GM23338 (cell line): ENCODE measurements at regions not wholly inside any gene's neighbourhood (a gene's known extent, or its start where the extent isn't known, plus 50 kb on each side); places are given as distances from the start of the nearest gene placed in this dataset.

Source experiments
- ATAC-seq: fragments of 200-7000 bp; cut with Tn5 transposase; 3 replicates; pipeline ENCODE4 v1.9.1; 2020
- DNase-seq: peaks from one replicate; pipeline ENCODE4 v3.0.0-alpha.2; 2015; ENCODE audit warnings: low spot score
- H2AFZ ChIP-seq: fragments of 200-600 bp; sonication (generic); 2 replicates; pipeline ENCODE4 v1.8.0; 2016; ENCODE audit warnings: antibody characterized with exemption, mild to moderate bottlenecking, moderate library complexity
- H3F3A ChIP-seq: fragments of 200-600 bp; sonication (generic); replicated peaks from 2 replicates; pipeline ENCODE4 v1.8.0; 2017; ENCODE audit warnings: antibody characterized with exemption, mixed run types, low read depth
- H3K27ac ChIP-seq: fragments of 200-600 bp; sonication (generic); 2 replicates; pipeline ENCODE4 v1.6.1; 2016; ENCODE audit warnings: low read depth
- H3K27me3 ChIP-seq: fragments of 200-600 bp; sonication (generic); 2 replicates; pipeline ENCODE4 v1.8.0; 2016; ENCODE audit warnings: mild to moderate bottlenecking, mixed run types, moderate library complexity; ENCODE audit not compliant: insufficient read depth
- H3K36me3 ChIP-seq: fragments of 200-600 bp; sonication (generic); 2 replicates; pipeline ENCODE4 v1.8.0; 2016; ENCODE audit warnings: mild to moderate bottlenecking; ENCODE audit not compliant: insufficient read depth
- H3K4me1 ChIP-seq: fragments of 200-600 bp; sonication (generic); 2 replicates; pipeline ENCODE4 v1.8.0; 2016; ENCODE audit warnings: mild to moderate bottlenecking, moderate library complexity; ENCODE audit not compliant: insufficient read depth
- H3K4me2 ChIP-seq: fragments of 200-600 bp; sonication (generic); 2 replicates; pipeline ENCODE4 v1.7.1; 2017; ENCODE audit warnings: mixed run types
- H3K4me3 ChIP-seq: fragments of 200-600 bp; sonication (generic); 2 replicates; pipeline ENCODE4 v1.6.1; 2016; ENCODE audit warnings: mixed run types
- H3K79me2 ChIP-seq: fragments of 200-600 bp; sonication (generic); replicated peaks from 2 replicates; pipeline ENCODE4 v1.8.0; 2017; ENCODE audit warnings: mild to moderate bottlenecking; ENCODE audit not compliant: insufficient read depth
- H3K9me2 ChIP-seq: fragments of 200-600 bp; sonication (generic); 2 replicates; pipeline ENCODE4 v1.8.0; 2017; ENCODE audit not compliant: insufficient read depth
- H4K20me1 ChIP-seq: fragments of 200-600 bp; sonication (generic); replicated peaks from 2 replicates; pipeline ENCODE4 v1.8.0; 2017; ENCODE audit warnings: mild to moderate bottlenecking; ENCODE audit not compliant: insufficient read depth
- H3K27ac Mint-ChIP-seq: 2 replicates; pipeline ENCODE4 v1.8.0; 2020; ENCODE audit warnings: inconsistent platforms, mild to moderate bottlenecking, moderate library complexity, mixed read lengths
- H3K27me3 Mint-ChIP-seq: 3 replicates; pipeline ENCODE4 v1.8.0; 2022; ENCODE audit warnings: low read depth, mild to moderate bottlenecking, moderate library complexity, mixed read lengths, inconsistent platforms; ENCODE audit not compliant: insufficient read depth, poor library complexity
- H3K36me3 Mint-ChIP-seq: 3 replicates; pipeline ENCODE4 v1.8.0; 2021; ENCODE audit warnings: low read depth, mild to moderate bottlenecking, inconsistent platforms, moderate library complexity, mixed read lengths
- H3K4me1 Mint-ChIP-seq: 3 replicates; pipeline ENCODE4 v1.8.0; 2020; ENCODE audit warnings: mild to moderate bottlenecking, inconsistent platforms, mixed read lengths
- H3K4me3 Mint-ChIP-seq: 3 replicates; pipeline ENCODE4 v1.8.0; 2021; ENCODE audit warnings: moderate library complexity, mild to moderate bottlenecking, inconsistent platforms, mixed read lengths
- H3K9me3 Mint-ChIP-seq: 3 replicates; pipeline ENCODE4 v1.8.0; 2020; ENCODE audit warnings: moderate library complexity, mild to moderate bottlenecking, inconsistent platforms, mixed read lengths
- CREB1 ChIP-seq: fragments of 250-450 bp; sonication (Bioruptor Pico); IDR thresholded peaks from 2 replicates; pipeline ENCODE4 v1.5.0; 2020; ENCODE audit warnings: low read depth, mild to moderate bottlenecking, moderate library complexity
- CTCF ChIP-seq, 2 experiments: fragments of 200-600 bp in 1 of 2; sonication (generic) in 1 of 2; conservative IDR thresholded peaks; 2 replicates each; pipeline versions ENCODE4 v1.5.1 to v1.6.1; 2016 to 2017; ENCODE audit warnings: antibody characterized with exemption in 2 of 2, low read depth in 2 of 2, mild to moderate bottlenecking in 2 of 2, moderate library complexity in 1 of 2
- ETS1 ChIP-seq: IDR thresholded peaks from 2 replicates; pipeline ENCODE4 v1.6.1; 2016; ENCODE audit warnings: antibody characterized with exemption
- EZH2 ChIP-seq: fragments of 200-600 bp; sonication (generic); IDR thresholded peaks from one replicate; pipeline ENCODE4 v1.8.0; 2017; ENCODE audit warnings: antibody characterized with exemption, mild to moderate bottlenecking, low read depth; ENCODE audit not compliant: unreplicated experiment
- JUNB ChIP-seq: IDR thresholded peaks from one replicate; pipeline ENCODE4 v1.6.1; 2016; ENCODE audit warnings: antibody characterized with exemption; ENCODE audit not compliant: unreplicated experiment
- POLR2AphosphoS5 ChIP-seq: IDR thresholded peaks from 2 replicates; pipeline ENCODE4 v1.6.1; 2016; ENCODE audit warnings: antibody characterized with exemption, low read depth
- REST ChIP-seq: IDR thresholded peaks from one replicate; pipeline ENCODE4 v1.6.1; 2018; ENCODE audit warnings: antibody characterized with exemption; ENCODE audit not compliant: unreplicated experiment
- STAT1 ChIP-seq: IDR thresholded peaks from one replicate; pipeline ENCODE4 v1.6.1; 2016; ENCODE audit warnings: antibody characterized with exemption; ENCODE audit not compliant: unreplicated experiment
- ZNF331 ChIP-seq: fragments of 250-450 bp; sonication (Bioruptor Pico); IDR thresholded peaks from 2 replicates; pipeline ENCODE4 v1.5.0; 2020; ENCODE audit warnings: low read depth, mild to moderate bottlenecking, moderate library complexity
- TF ChIP-seq, protein P1 (sequence below): fragments of 250-450 bp; sonication (Bioruptor Pico); IDR thresholded peaks from 2 replicates; pipeline ENCODE4 v1.5.0; 2020; ENCODE audit warnings: mild to moderate bottlenecking, moderate library complexity

DNA sequence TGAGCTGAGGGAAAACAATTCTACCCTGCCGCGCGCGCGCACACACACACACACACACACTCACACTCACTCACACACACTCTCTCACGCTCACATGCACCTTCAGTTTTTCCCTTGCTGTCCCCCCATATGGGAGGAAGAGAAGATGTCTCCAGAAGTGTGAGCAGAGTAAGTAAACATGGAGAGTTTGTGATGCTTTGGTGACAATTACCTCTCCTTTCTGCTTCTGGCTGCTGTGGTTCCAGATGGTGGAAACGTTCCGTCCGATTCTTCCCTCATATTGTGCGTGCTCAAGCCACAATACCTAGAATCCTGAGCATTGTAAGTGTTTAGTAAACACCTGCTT, 86.7 kb downstream of the LINC00237 start:
- H3K9me3 Mint-ChIP-seq = no peaks in the 10 kb centered on the region
- Histone ChIP-seq H3K79me2 (no peaks in the 10 kb centered on the region), H3K4me3 (no peak overlapping the region), H4K20me1 (no peaks in the 10 kb centered on the region), H3F3A (no peaks in the 10 kb centered on the region), H3K4me2 (no peak overlapping the region), H3K4me1 (peaks cover 39% of the 10 kb centered on the region), H3K36me3 (no peaks in the 10 kb centered on the region), H3K27ac (no peak overlapping the region), H3K27me3 (no peaks in the 10 kb centered on the region), H3K9me2 (peaks cover 23% of the 10 kb centered on the region), H2AFZ (peak overlapping the region; percentile 91)
- H3K4me3 Mint-ChIP-seq = no peak overlapping the region
- H3K27me3 Mint-ChIP-seq = peaks cover 4% of the 10 kb centered on the region
- ATAC-seq (no peak), DNase-seq (no peak)
- no peaks in the 10 kb centered on the region for H3K36me3 Mint-ChIP-seq
- H3K27ac Mint-ChIP-seq = no peak overlapping the region
- TF ChIP-seq POLR2AphosphoS5 (no peak), JUNB (no peak), STAT1 (no peak)
- peaks cover 38% of the 10 kb centered on the region for H3K4me1 Mint-ChIP-seq

DNA sequence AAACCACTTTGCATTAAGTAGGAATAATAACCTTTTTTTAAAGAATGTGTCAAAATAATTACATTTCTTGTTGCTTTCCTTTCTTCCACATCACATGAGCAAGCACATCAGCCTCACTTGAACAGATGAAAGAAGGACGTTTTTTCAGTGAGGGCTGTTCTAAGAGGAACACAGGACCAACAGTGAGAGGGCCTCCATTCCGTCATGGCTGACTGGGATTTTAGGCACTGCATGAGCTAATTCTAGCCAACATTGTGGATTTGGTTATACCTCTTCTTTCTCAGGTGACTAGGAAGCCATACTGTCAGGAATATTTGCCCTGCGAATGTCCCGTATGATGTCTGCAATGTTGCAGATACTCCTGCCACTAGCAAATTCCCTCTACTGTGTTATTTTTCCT, 87.6 kb downstream of the LINC00237 start:
- Mint-ChIP-seq H3K27me3 (peaks cover 4% of the 10 kb centered on the region), H3K27ac (no peak overlapping the region), H3K4me1 (peaks cover 38% of the 10 kb centered on the region), H3K4me3 (no peak overlapping the region), H3K36me3 (no peaks in the 10 kb centered on the region), H3K9me3 (no peaks in the 10 kb centered on the region)
- Histone ChIP-seq H3K36me3 (no peaks in the 10 kb centered on the region), H3K9me2 (peaks cover 23% of the 10 kb centered on the region), H3K79me2 (no peaks in the 10 kb centered on the region), H3K27me3 (no peaks in the 10 kb centered on the region), H3F3A (no peaks in the 10 kb centered on the region), H3K4me2 (no peak overlapping the region), H3K4me1 (peaks cover 39% of the 10 kb centered on the region), H3K4me3 (no peak overlapping the region), H2AFZ (no peak overlapping the region), H4K20me1 (no peaks in the 10 kb centered on the region), H3K27ac (no peak overlapping the region)
- no peak for ATAC-seq
- DNase-seq = no peak
- TF ChIP-seq CREB1 (CRISPR knock-in tag) (no peak), ETS1 (no peak), STAT1 (no peak), CTCF (conservative IDR thresholded peaks at IDR 0.05; ENCODE audit: low read depth in 2 of 2) (no peak), EZH2 (no peak), POLR2AphosphoS5 (no peak), ZNF331 (CRISPR knock-in tag) (no peak), REST (no peak)
- TF ChIP-seq, protein P1, sequence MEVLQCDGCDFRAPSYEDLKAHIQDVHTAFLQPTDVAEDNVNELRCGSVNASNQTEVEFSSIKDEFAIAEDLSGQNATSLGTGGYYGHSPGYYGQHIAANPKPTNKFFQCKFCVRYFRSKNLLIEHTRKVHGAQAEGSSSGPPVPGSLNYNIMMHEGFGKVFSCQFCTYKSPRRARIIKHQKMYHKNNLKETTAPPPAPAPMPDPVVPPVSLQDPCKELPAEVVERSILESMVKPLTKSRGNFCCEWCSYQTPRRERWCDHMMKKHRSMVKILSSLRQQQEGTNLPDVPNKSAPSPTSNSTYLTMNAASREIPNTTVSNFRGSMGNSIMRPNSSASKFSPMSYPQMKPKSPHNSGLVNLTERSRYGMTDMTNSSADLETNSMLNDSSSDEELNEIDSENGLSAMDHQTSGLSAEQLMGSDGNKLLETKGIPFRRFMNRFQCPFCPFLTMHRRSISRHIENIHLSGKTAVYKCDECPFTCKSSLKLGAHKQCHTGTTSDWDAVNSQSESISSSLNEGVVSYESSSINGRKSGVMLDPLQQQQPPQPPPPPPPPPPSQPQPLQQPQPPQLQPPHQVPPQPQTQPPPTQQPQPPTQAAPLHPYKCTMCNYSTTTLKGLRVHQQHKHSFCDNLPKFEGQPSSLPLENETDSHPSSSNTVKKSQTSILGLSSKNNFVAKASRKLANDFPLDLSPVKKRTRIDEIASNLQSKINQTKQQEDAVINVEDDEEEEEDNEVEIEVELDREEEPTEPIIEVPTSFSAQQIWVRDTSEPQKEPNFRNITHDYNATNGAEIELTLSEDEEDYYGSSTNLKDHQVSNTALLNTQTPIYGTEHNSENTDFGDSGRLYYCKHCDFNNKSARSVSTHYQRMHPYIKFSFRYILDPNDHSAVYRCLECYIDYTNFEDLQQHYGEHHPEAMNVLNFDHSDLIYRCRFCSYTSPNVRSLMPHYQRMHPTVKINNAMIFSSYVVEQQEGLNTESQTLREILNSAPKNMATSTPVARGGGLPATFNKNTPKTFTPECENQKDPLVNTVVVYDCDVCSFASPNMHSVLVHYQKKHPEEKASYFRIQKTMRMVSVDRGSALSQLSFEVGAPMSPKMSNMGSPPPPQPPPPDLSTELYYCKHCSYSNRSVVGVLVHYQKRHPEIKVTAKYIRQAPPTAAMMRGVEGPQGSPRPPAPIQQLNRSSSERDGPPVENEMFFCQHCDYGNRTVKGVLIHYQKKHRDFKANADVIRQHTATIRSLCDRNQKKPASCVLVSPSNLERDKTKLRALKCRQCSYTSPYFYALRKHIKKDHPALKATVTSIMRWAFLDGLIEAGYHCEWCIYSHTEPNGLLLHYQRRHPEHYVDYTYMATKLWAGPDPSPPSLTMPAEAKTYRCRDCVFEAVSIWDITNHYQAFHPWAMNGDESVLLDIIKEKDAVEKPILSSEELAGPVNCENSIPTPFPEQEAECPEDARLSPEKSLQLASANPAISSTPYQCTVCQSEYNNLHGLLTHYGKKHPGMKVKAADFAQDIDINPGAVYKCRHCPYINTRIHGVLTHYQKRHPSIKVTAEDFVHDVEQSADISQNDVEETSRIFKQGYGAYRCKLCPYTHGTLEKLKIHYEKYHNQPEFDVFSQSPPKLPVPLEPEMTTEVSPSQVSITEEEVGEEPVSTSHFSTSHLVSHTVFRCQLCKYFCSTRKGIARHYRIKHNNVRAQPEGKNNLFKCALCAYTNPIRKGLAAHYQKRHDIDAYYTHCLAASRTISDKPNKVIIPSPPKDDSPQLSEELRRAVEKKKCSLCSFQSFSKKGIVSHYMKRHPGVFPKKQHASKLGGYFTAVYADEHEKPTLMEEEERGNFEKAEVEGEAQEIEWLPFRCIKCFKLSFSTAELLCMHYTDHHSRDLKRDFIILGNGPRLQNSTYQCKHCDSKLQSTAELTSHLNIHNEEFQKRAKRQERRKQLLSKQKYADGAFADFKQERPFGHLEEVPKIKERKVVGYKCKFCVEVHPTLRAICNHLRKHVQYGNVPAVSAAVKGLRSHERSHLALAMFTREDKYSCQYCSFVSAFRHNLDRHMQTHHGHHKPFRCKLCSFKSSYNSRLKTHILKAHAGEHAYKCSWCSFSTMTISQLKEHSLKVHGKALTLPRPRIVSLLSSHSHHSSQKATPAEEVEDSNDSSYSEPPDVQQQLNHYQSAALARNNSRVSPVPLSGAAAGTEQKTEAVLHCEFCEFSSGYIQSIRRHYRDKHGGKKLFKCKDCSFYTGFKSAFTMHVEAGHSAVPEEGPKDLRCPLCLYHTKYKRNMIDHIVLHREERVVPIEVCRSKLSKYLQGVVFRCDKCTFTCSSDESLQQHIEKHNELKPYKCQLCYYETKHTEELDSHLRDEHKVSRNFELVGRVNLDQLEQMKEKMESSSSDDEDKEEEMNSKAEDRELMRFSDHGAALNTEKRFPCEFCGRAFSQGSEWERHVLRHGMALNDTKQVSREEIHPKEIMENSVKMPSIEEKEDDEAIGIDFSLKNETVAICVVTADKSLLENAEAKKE (CRISPR knock-in tag) = no peak
